Stomach (tissue), 4 donors: ENCODE measurements at regions not wholly inside any gene's neighbourhood (a gene's known extent, or its start where the extent isn't known, plus 50 kb on each side); places are given as distances from the start of the nearest gene placed in this dataset.

Experiments
- POLR2AphosphoS5 ChIP-seq, 3 donors: sonication (generic); formaldehyde crosslinking; IDR thresholded peaks; one replicate each; pipeline ENCODE4 v1.6.1; 2016; ENCODE audit warnings: antibody characterized with exemption in 3 of 3
- TF ChIP-seq, protein P1 (sequence below), 7 experiments: fragments of 450-650 bp in 4 of 7; fragments of 200-600 bp in 3 of 7; sonication (generic) in 3 of 7; IDR thresholded peaks; one replicate each; pipeline ENCODE4 v1.5.1; 2016 to 2019; ENCODE audit warnings: antibody characterized with exemption in 7 of 7, control low read depth in 2 of 7, mild to moderate bottlenecking in 1 of 7

DNA sequence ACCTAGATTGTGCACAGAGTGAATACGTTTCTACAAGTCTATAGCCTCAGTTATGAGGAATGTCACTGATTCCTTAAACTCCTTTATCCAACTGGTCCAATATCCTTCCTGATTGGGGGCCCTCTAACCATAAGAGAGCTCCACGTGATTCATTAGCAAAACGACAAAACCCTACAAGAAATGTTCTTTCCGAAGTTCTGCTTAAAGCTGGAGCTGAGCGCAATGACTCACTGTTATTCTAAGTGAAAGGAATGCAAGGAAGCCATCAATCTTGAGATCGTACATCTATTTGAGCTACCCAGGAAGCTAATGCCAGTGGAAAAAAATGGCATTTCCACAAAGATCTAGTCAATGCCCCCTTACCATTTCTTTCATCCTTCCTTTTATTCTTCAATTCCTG, 354.9 kb upstream of the CDH20 start:
- TF ChIP-seq, protein P1, sequence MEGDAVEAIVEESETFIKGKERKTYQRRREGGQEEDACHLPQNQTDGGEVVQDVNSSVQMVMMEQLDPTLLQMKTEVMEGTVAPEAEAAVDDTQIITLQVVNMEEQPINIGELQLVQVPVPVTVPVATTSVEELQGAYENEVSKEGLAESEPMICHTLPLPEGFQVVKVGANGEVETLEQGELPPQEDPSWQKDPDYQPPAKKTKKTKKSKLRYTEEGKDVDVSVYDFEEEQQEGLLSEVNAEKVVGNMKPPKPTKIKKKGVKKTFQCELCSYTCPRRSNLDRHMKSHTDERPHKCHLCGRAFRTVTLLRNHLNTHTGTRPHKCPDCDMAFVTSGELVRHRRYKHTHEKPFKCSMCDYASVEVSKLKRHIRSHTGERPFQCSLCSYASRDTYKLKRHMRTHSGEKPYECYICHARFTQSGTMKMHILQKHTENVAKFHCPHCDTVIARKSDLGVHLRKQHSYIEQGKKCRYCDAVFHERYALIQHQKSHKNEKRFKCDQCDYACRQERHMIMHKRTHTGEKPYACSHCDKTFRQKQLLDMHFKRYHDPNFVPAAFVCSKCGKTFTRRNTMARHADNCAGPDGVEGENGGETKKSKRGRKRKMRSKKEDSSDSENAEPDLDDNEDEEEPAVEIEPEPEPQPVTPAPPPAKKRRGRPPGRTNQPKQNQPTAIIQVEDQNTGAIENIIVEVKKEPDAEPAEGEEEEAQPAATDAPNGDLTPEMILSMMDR (IDR thresholded peaks at IDR 0.05): no peak
- TF ChIP-seq POLR2AphosphoS5 (IDR thresholded peaks at IDR 0.05): no peak
